Transverse colon (tissue), 4 donors: ENCODE measurements at regions not wholly inside any gene's neighbourhood (a gene's known extent, or its start where the extent isn't known, plus 50 kb on each side); places are given as distances from the start of the nearest gene placed in this dataset.

Source experiments
- DNase-seq: peaks from one replicate; pipeline ENCODE4 v3.0.0-alpha.2; 2019
- H3K27ac ChIP-seq, 4 donors: fragments of 200-600 bp; sonication (generic); 2 replicates each; pipeline ENCODE4 v1.5.1; 2016 to 2018; ENCODE audit warnings: inconsistent platforms in 4 of 4
- H3K27me3 ChIP-seq: fragments of 200-600 bp; sonication (generic); 2 replicates; pipeline ENCODE4 v1.5.1; 2017; ENCODE audit warnings: inconsistent platforms
- H3K36me3 ChIP-seq, 4 donors: fragments of 200-600 bp; sonication (generic); 2 replicates each; pipeline ENCODE4 v1.5.1; 2017 to 2019; ENCODE audit warnings: inconsistent platforms in 4 of 4
- H3K4me1 ChIP-seq, 4 donors: fragments of 200-600 bp; sonication (generic); 2 replicates each; pipeline ENCODE4 v1.5.1; 2017 to 2020; ENCODE audit warnings: inconsistent platforms in 4 of 4
- H3K4me3 ChIP-seq, 4 donors: fragments of 200-600 bp; sonication (generic); 1 replicate in 1 of 4; 2 replicates in 3 of 4; pipeline versions ENCODE4 v1.5.1 to v1.6.1; 2017 to 2019; ENCODE audit warnings: inconsistent platforms in 4 of 4
- H3K9me3 ChIP-seq, 2 donors: fragments of 200-600 bp; sonication (generic); 2 replicates each; pipeline ENCODE4 v1.5.1; 2017 to 2019; ENCODE audit warnings: inconsistent platforms in 2 of 2
- CTCF ChIP-seq, 5 experiments: fragments of 200-600 bp in 3 of 5; fragments of 450-650 bp in 2 of 5; sonication (generic) in 3 of 5; IDR thresholded peaks; 1 replicate in 2 of 5; 2 replicates in 3 of 5; pipeline ENCODE4 v1.5.1; 2016 to 2017; ENCODE audit warnings: antibody characterized with exemption in 5 of 5, inconsistent platforms in 3 of 5, mild to moderate bottlenecking in 2 of 5, moderate library complexity in 1 of 5
- EP300 ChIP-seq: sonication (generic); formaldehyde crosslinking; IDR thresholded peaks from one replicate; pipeline ENCODE4 v1.6.1; 2017; ENCODE audit warnings: antibody characterized with exemption, low read depth
- POLR2A ChIP-seq: fragments of 450-650 bp; IDR thresholded peaks from one replicate; pipeline ENCODE4 v1.6.1; 2016; ENCODE audit warnings: antibody characterized with exemption, mild to moderate bottlenecking, moderate library complexity
- POLR2AphosphoS5 ChIP-seq, 3 donors: sonication (generic); formaldehyde crosslinking; IDR thresholded peaks; one replicate each; pipeline ENCODE4 v1.6.1; 2016; ENCODE audit warnings: antibody characterized with exemption in 3 of 3
- WGBS, 2 donors: methylation state at CpG; one replicate each; pipeline ENCODE4 v1.1.5; 2018; ENCODE audit warnings: low coverage in 1 of 2; 5-methylcytosine and 5-hydroxymethylcytosine counted together
- in situ Hi-C, 4 donors: fragments of 200-750 bp; cut with MboI; loops; one replicate each; pipeline versions ENCODE4 v1.15.0 to v1.15.1; 2017; ENCODE audit warnings: low sequenced_read_pairs in 3 of 4, low pct_ligation_motif_present in 1 of 4, low pct_unique_long_range_greater_than_20kb in 1 of 4
- intact Hi-C: fragments of 100-400 bp; cut with DNase I; formaldehyde crosslinking; loops from one replicate; pipeline ENCODE4 v1.15.1; 2023; ENCODE audit warnings: low total_unique reads

- TF ChIP-seq POLR2A = no peak
- no peak for TF ChIP-seq POLR2AphosphoS5 (IDR thresholded peaks at IDR 0.05)
- no peak for TF ChIP-seq EP300
- TF ChIP-seq CTCF (IDR thresholded peaks at IDR 0.05) = no peak
- no peak overlapping the region for H3K4me3 ChIP-seq
- no peak overlapping the region for H3K27ac ChIP-seq
- in situ Hi-C loops = no loop called here
- H3K4me1 ChIP-seq = no peaks in the 10 kb centered on the region
- no peaks in the 10 kb centered on the region for H3K9me3 ChIP-seq
- intact Hi-C loops = no loop called here
- H3K27me3 ChIP-seq = no peaks in the 10 kb centered on the region
- 95% methylated on average over 3 of the region's 3 CpGs; no CpG with 5 or more reads in 1 of the 2 donors for WGBS, 2 donors
- H3K36me3 ChIP-seq = no peaks in the 10 kb centered on the region
- DNase-seq = no peak
These were observed 62.9 kb upstream of the LMO4 start for GRCh38 chr1:87265786-87266185.

GRCh38 chr1:87268111-87268510, 60.6 kb upstream of the LMO4 start:
- H3K27ac ChIP-seq = no peak overlapping the region

GRCh38 chr1:87269921-87270320, 58.8 kb upstream of the LMO4 start:
- H3K27ac ChIP-seq = no peak overlapping the region
- no peak for DNase-seq
- TF ChIP-seq POLR2AphosphoS5 (IDR thresholded peaks at IDR 0.05) = no peak
- no peak for TF ChIP-seq POLR2A
- no peak for TF ChIP-seq CTCF (IDR thresholded peaks at IDR 0.05)
- TF ChIP-seq EP300 = no peak
- intact Hi-C loops = no loop called here
- 0 to 14% methylated on average over 1 of the region's 1 CpG for WGBS, 2 donors
- H3K9me3 ChIP-seq = no peaks in the 10 kb centered on the region
- no peaks in the 10 kb centered on the region for H3K4me1 ChIP-seq
- in situ Hi-C loops = no loop called here
- no peaks in the 10 kb centered on the region for H3K27me3 ChIP-seq
- no peaks in the 10 kb centered on the region for H3K36me3 ChIP-seq
- H3K4me3 ChIP-seq = no peak overlapping the region

More at GRCh38 chr1:87268111-87268510, 60.6 kb upstream of the LMO4 start:
- DNase-seq = no peak
- in situ Hi-C loops (no loop called here), intact Hi-C loops (no loop called here)
- TF ChIP-seq CTCF (IDR thresholded peaks at IDR 0.05) (no peak), POLR2AphosphoS5 (IDR thresholded peaks at IDR 0.05) (no peak)
- WGBS, 2 donors = 68 to 79% methylated on average over 3 of the region's 3 CpGs
- H3K4me1 ChIP-seq = no peaks in the 10 kb centered on the region
- no peak overlapping the region for H3K4me3 ChIP-seq
- no peaks in the 10 kb centered on the region for H3K9me3 ChIP-seq
- H3K36me3 ChIP-seq = no peaks in the 10 kb centered on the region
- no peaks in the 10 kb centered on the region for H3K27me3 ChIP-seq

GRCh38 chr1:87273291-87273690, 55.4 kb upstream of the LMO4 start:
- no peak for DNase-seq
- in situ Hi-C loops (no loop called here), intact Hi-C loops (no loop called here)
- Histone ChIP-seq H3K4me1 (no peaks in the 10 kb centered on the region), H3K4me3 (no peak overlapping the region), H3K27ac (no peak overlapping the region), H3K9me3 (no peaks in the 10 kb centered on the region), H3K27me3 (no peaks in the 10 kb centered on the region), H3K36me3 (no peaks in the 10 kb centered on the region)
- WGBS, 2 donors = 25 to 32% methylated on average over 1 of the region's 1 CpG
- TF ChIP-seq POLR2A = no peak
- TF ChIP-seq CTCF (IDR thresholded peaks at IDR 0.05) = no peak
- no peak for TF ChIP-seq EP300
- TF ChIP-seq POLR2AphosphoS5 (IDR thresholded peaks at IDR 0.05) = no peak
